DND-41 (cell line): ENCODE measurements at regions not wholly inside any gene's neighbourhood (a gene's known extent, or its start where the extent isn't known, plus 50 kb on each side); places are given as distances from the start of the nearest gene placed in this dataset.

Source experiments
- ATAC-seq: fragments of 200-7000 bp; cut with Tn5 transposase; 3 replicates; pipeline ENCODE4 v1.9.1; 2021; ENCODE audit warnings: low read depth; ENCODE audit not compliant: insufficient read depth
- DNase-seq: peaks from one replicate; pipeline ENCODE4 v3.0.0-alpha.2; 2020
- H2AFZ ChIP-seq: 2 replicates; pipeline ENCODE4 v1.6.0; 2012; ENCODE audit warnings: low read depth, low read length
- H3K27ac ChIP-seq: 2 replicates; pipeline ENCODE4 v1.5.1; 2012; ENCODE audit warnings: low read length, inconsistent platforms
- H3K27me3 ChIP-seq: fragments of 200-600 bp; sonication (generic); 2 replicates; pipeline ENCODE4 v1.6.0; 2012; ENCODE audit warnings: low read length, mild to moderate bottlenecking, inconsistent platforms; ENCODE audit not compliant: insufficient read depth, poor library complexity
- H3K36me3 ChIP-seq: 2 replicates; pipeline ENCODE4 v1.5.1; 2012; ENCODE audit warnings: low read length, inconsistent platforms; ENCODE audit not compliant: insufficient read depth
- H3K4me1 ChIP-seq: 2 replicates; pipeline ENCODE4 v1.5.1; 2012; ENCODE audit warnings: mild to moderate bottlenecking, low read length; ENCODE audit not compliant: insufficient read depth
- H3K4me2 ChIP-seq: 2 replicates; pipeline ENCODE4 v1.6.0; 2012; ENCODE audit warnings: mild to moderate bottlenecking, moderate library complexity, low read length, inconsistent platforms; ENCODE audit not compliant: insufficient read depth
- H3K4me3 ChIP-seq, 2 experiments: fragments of 200-600 bp in 1 of 2; shearing (Covaris generic) in 1 of 2; 2 replicates each; pipeline ENCODE4 v1.5.1; 2012 to 2016; ENCODE audit warnings: inconsistent platforms in 2 of 2, low read length in 2 of 2, mild to moderate bottlenecking in 2 of 2, low read depth in 1 of 2, moderate library complexity in 1 of 2
- H3K79me2 ChIP-seq: 2 replicates; pipeline ENCODE4 v1.6.0; 2012; ENCODE audit warnings: low read length, inconsistent platforms; ENCODE audit not compliant: insufficient read depth
- H3K9ac ChIP-seq: 2 replicates; pipeline ENCODE4 v1.6.0; 2012; ENCODE audit warnings: low read depth, mild to moderate bottlenecking, inconsistent platforms, low read length, moderate library complexity
- H3K9me3 ChIP-seq: 2 replicates; pipeline ENCODE4 v1.5.1; 2012; ENCODE audit warnings: low read length, moderate library complexity, mild to moderate bottlenecking, inconsistent platforms; ENCODE audit not compliant: insufficient read depth, severe bottlenecking
- H4K20me1 ChIP-seq: 2 replicates; pipeline ENCODE4 v1.6.0; 2012; ENCODE audit warnings: low read length; ENCODE audit not compliant: insufficient read depth
- CTCF ChIP-seq: IDR thresholded peaks from 2 replicates; pipeline ENCODE4 v1.5.1; 2012; ENCODE audit warnings: borderline replicate concordance, low read length, moderate library complexity, mild to moderate bottlenecking; ENCODE audit not compliant: poor library complexity, severe bottlenecking; ENCODE audit errors: extremely low read depth
- EZH2 ChIP-seq: IDR thresholded peaks from 3 replicates; pipeline ENCODE4 v1.6.1; 2012; ENCODE audit warnings: borderline replicate concordance, low read depth, mild to moderate bottlenecking, moderate library complexity, low read length, inconsistent platforms; ENCODE audit not compliant: severe bottlenecking

DNA sequence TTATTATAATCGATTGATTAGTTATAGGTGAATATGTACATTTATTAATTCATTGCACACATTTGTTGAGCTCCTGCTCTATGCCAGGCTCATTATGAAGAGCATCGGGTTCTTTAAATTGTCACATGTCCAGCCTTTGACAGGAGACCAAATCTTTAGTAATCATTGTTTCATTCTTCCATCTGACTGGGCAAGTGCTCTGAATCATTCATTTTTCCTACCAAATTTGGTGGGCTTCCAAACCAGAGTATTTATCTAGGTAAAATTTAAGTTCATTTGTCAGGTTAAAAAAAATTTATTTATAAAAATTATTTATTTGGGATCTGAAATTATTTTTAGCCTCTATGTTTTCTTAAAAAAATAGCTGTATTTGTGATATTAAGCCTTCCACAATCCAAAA is 404.9 kb upstream of the MMS22L start:
- Histone ChIP-seq H3K27ac (no peak overlapping the region), H3K9me3 (no peaks in the 10 kb centered on the region), H2AFZ (no peak overlapping the region), H3K4me3 (no peak overlapping the region), H3K36me3 (no peaks in the 10 kb centered on the region), H3K4me1 (no peaks in the 10 kb centered on the region), H3K27me3 (no peaks in the 10 kb centered on the region), H3K9ac (no peak overlapping the region), H3K79me2 (no peaks in the 10 kb centered on the region), H4K20me1 (no peaks in the 10 kb centered on the region), H3K4me2 (no peak overlapping the region)
- ATAC-seq, result no peak
- no peak for DNase-seq
- TF ChIP-seq CTCF (no peak), EZH2 (no peak)

GRCh38 chr6:97689078-97689754 is 406.2 kb upstream of the MMS22L start:
- TF ChIP-seq CTCF (no peak), EZH2 (no peak)
- DNase-seq, result no peak
- Histone ChIP-seq H3K36me3 (no peaks in the 10 kb centered on the region), H3K4me1 (no peaks in the 10 kb centered on the region), H3K4me2 (no peak overlapping the region), H3K27ac (no peak overlapping the region), H3K27me3 (no peaks in the 10 kb centered on the region), H3K9me3 (no peaks in the 10 kb centered on the region), H2AFZ (no peak overlapping the region), H3K79me2 (no peaks in the 10 kb centered on the region), H4K20me1 (no peaks in the 10 kb centered on the region), H3K9ac (no peak overlapping the region), H3K4me3 (no peak overlapping the region)
- ATAC-seq, result no peak

DNA sequence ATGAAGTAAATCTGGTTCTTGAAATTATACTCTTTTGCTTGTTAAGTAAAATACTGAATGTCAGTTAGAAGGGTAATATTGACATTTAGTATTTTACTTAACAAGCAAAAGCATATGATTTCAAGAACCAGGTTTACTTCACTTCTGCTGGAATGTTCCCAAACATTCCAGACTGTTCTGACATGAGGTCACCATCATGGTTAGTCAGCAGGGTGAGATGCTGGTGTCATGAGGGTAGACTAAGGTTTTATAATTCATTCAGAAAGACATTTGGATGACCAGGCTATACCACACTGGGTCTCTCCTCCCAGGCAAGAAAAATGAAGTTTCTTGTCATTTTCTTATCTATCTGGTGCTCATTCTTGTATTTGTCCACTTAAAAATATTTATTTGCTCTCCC is 414.4 kb upstream of the MMS22L start:
- H3K4me2 ChIP-seq, result no peak overlapping the region
- DNase-seq, result no peak
- no peak for TF ChIP-seq CTCF
- no peak for TF ChIP-seq EZH2
- no peaks in the 10 kb centered on the region for H3K9me3 ChIP-seq
- no peaks in the 10 kb centered on the region for H3K27me3 ChIP-seq
- no peak for ATAC-seq
- no peaks in the 10 kb centered on the region for H4K20me1 ChIP-seq
- no peak overlapping the region for H3K9ac ChIP-seq
- H2AFZ ChIP-seq, result no peak overlapping the region
- H3K4me1 ChIP-seq, result no peaks in the 10 kb centered on the region
- H3K27ac ChIP-seq, result no peak overlapping the region
- H3K79me2 ChIP-seq, result no peaks in the 10 kb centered on the region
- no peaks in the 10 kb centered on the region for H3K36me3 ChIP-seq
- no peak overlapping the region for H3K4me3 ChIP-seq
